ENCODE measurements at regions not wholly inside any gene's neighbourhood (a gene's known extent, or its start where the extent isn't known, plus 50 kb on each side); places are given as distances from the start of the nearest gene placed in this dataset.
"Not testable (repeated sequence)": the region's sequence is repeated elsewhere in the genome, so short reads cannot be mapped to it uniquely, and the experiment has no call there.

DNA sequence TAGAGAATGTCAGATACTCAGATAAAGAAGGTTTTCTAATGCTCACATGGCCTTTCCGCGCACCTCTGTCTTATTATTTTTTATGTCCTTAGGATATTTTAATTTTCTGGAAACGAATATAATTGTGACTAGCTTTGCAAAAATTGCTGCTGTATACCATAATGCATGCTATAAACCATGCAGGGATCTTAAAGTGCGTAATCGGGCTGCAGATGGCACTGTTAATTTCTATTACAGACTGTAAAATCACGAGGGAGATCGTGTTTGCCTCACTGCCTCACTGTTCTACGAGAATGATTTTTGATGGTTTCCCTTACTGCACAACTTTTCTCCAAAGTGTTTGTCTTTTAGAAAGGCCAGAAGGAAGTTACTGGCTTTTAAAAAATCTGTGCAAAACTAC, 356.1 kb downstream of the TUSC1 start:
- TF ChIP-seq, protein P1, sequence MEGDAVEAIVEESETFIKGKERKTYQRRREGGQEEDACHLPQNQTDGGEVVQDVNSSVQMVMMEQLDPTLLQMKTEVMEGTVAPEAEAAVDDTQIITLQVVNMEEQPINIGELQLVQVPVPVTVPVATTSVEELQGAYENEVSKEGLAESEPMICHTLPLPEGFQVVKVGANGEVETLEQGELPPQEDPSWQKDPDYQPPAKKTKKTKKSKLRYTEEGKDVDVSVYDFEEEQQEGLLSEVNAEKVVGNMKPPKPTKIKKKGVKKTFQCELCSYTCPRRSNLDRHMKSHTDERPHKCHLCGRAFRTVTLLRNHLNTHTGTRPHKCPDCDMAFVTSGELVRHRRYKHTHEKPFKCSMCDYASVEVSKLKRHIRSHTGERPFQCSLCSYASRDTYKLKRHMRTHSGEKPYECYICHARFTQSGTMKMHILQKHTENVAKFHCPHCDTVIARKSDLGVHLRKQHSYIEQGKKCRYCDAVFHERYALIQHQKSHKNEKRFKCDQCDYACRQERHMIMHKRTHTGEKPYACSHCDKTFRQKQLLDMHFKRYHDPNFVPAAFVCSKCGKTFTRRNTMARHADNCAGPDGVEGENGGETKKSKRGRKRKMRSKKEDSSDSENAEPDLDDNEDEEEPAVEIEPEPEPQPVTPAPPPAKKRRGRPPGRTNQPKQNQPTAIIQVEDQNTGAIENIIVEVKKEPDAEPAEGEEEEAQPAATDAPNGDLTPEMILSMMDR (IDR thresholded peaks at IDR 0.05; ENCODE audit: insufficient read depth, low read length, severe bottlenecking): no peak
- Histone ChIP-seq H3K36me3 (ENCODE audit: control insufficient read depth, insufficient read depth, low read length) (no peaks in the 10 kb centered on the region), H3K4me3 (ENCODE audit: low read depth, low read length) (no peak overlapping the region), H3K27me3 (ENCODE audit: control insufficient read depth, insufficient read depth, low read length) (no peaks in the 10 kb centered on the region)
- FAIRE-seq: no peak
- DNase-seq (ENCODE audit: low read depth): no peak

GRCh38 chr9:25310961-25311360, 367.3 kb downstream of the TUSC1 start:
- no peak overlapping the region for H3K4me3 ChIP-seq (ENCODE audit: low read depth, low read length)
- no peaks in the 10 kb centered on the region for H3K36me3 ChIP-seq (ENCODE audit: control insufficient read depth, insufficient read depth, low read length)
- no peak for DNase-seq (ENCODE audit: low read depth)
- TF ChIP-seq, protein P1 (IDR thresholded peaks at IDR 0.05; ENCODE audit: insufficient read depth, low read length, severe bottlenecking): no peak
- FAIRE-seq: no peak
- no peaks in the 10 kb centered on the region for H3K27me3 ChIP-seq (ENCODE audit: control insufficient read depth, insufficient read depth, low read length)

DNA sequence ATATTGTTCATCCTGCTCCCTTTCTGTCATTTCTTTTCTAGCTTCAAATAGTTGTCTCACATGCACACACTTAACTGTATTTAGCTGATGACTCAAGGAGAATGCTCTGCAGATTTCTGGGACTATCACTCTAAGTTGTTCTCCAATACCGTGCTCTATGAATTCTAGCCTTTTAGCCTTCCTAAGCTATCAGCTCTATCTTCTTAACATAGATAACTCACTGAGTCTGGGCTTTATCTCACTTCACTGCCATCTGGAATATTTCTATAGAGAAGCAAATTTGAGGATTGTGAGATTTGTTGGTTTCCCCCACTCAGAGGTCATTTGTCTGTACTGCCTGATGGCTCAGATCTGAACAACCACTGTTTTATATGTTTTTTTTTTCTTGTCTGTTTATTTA, 369.7 kb downstream of the TUSC1 start:
- no peaks in the 10 kb centered on the region for H3K36me3 ChIP-seq (ENCODE audit: control insufficient read depth, insufficient read depth, low read length)
- DNase-seq (ENCODE audit: low read depth): no peak
- no peak for FAIRE-seq
- H3K27me3 ChIP-seq (ENCODE audit: control insufficient read depth, insufficient read depth, low read length): no peaks in the 10 kb centered on the region
- H3K4me3 ChIP-seq (ENCODE audit: low read depth, low read length): no peak overlapping the region
- TF ChIP-seq, protein P1 (IDR thresholded peaks at IDR 0.05; ENCODE audit: insufficient read depth, low read length, severe bottlenecking): no peak

DNA sequence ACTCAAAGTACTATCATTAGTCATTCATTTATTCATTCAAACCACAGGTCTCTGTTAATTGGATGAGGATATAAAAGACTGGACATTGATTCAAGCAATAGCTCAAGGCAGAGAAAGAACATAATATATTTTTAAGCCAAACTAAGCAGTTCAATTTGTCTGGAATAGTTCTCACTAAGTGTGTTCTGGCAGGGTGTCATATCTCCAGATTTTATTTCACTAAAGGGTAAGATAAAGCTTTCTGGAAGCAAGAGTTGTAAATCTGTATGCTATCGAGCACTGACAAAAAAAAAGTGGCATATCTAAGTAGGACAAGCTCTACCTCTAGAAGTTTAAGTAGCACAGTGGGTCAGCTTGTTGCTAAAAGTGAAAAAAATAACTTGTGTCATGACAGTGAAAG, 375.6 kb downstream of the TUSC1 start:
- no peak for DNase-seq (ENCODE audit: low read depth)

GRCh38 chr9:25288195-25288594, 390.0 kb downstream of the TUSC1 start:
- not testable (repeated sequence) for FAIRE-seq; H3K27me3 ChIP-seq (ENCODE audit: control insufficient read depth, insufficient read depth, low read length); DNase-seq (ENCODE audit: low read depth); H3K4me3 ChIP-seq (ENCODE audit: low read depth, low read length); H3K36me3 ChIP-seq (ENCODE audit: control insufficient read depth, insufficient read depth, low read length)

More for the DNA sequence above, 375.6 kb downstream of the TUSC1 start:
- no peaks in the 10 kb centered on the region for H3K27me3 ChIP-seq (ENCODE audit: control insufficient read depth, insufficient read depth, low read length)
- TF ChIP-seq, protein P1 (IDR thresholded peaks at IDR 0.05; ENCODE audit: insufficient read depth, low read length, severe bottlenecking): no peak
- H3K36me3 ChIP-seq (ENCODE audit: control insufficient read depth, insufficient read depth, low read length): no peaks in the 10 kb centered on the region
- no peak for FAIRE-seq
- H3K4me3 ChIP-seq (ENCODE audit: low read depth, low read length): no peak overlapping the region

GRCh38 chr9:25284365-25284764, 393.9 kb downstream of the TUSC1 start:
- Histone ChIP-seq H3K27me3 (ENCODE audit: control insufficient read depth, insufficient read depth, low read length) (no peaks in the 10 kb centered on the region), H3K4me3 (ENCODE audit: low read depth, low read length) (no peak overlapping the region), H3K36me3 (ENCODE audit: control insufficient read depth, insufficient read depth, low read length) (no peaks in the 10 kb centered on the region)
- FAIRE-seq: no peak
- TF ChIP-seq, protein P1 (IDR thresholded peaks at IDR 0.05; ENCODE audit: insufficient read depth, low read length, severe bottlenecking): no peak
- DNase-seq (ENCODE audit: low read depth): no peak

Data from bronchial epithelial cell (primary cell).